ENCODE measurements at regions not wholly inside any gene's neighbourhood (a gene's known extent, or its start where the extent isn't known, plus 50 kb on each side); places are given as distances from the start of the nearest gene placed in this dataset.

DNA sequence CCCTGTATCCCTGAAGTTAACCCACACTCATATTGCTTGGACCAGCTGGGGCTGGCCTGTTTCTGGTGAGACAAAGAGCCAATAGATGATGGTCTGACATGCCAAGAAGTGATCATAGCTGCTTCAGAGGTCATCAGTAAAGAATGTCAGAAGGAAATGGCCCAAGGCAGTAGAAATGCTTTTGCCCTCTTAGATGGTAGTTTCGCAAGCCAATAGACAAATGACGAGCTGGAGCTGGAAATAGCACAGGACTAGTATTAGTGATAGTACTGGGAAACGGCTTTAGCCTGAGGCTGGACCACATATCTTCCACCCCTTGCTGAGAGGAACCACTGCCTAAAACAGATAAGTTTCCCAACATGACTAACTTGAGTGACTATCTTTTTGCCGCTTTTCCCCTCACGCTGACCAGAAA, 176.1 kb upstream of the THBS1 start:
- Histone ChIP-seq H3K79me2 (ENCODE audit: control insufficient read depth in 1 of 2, insufficient read depth in 2 of 2, low read length in 2 of 2) (no peaks in the 10 kb centered on the region), H3K4me2 (ENCODE audit: insufficient read depth in 1 of 2, low read depth in 2 of 2, low read length in 2 of 2) (no peak overlapping the region), H4K8ac (ENCODE audit: extremely low read depth, insufficient read depth, low read length) (no peak overlapping the region), H2AFZ (ENCODE audit: low read length) (no peak overlapping the region), H3K56ac (replicated peaks; ENCODE audit: insufficient read length, low read depth, low read length) (no peak overlapping the region), H2BK20ac (ENCODE audit: low read length) (no peak overlapping the region), H3K27ac (ENCODE audit: low read depth, low read length) (no peak overlapping the region), H2BK5ac (ENCODE audit: low read depth, low read length) (no peak overlapping the region), H2BK120ac (replicated peaks; ENCODE audit: low read depth, low read length) (no peak overlapping the region), H3K4ac (replicated peaks; ENCODE audit: insufficient read length, low read depth, low read length) (no peak overlapping the region), H2BK12ac (ENCODE audit: low read depth, low read length) (no peak overlapping the region), H3K4me1 (replicated peaks in 1 of 4; ENCODE audit: control insufficient read depth in 3 of 4, insufficient read depth in 4 of 4, low read length in 3 of 4) (no peaks in the 10 kb centered on the region), H3K36me3 (ENCODE audit: control insufficient read depth in 2 of 4, insufficient read depth in 4 of 4, low read length in 3 of 4) (no peaks in the 10 kb centered on the region), H2BK15ac (ENCODE audit: low read length) (no peak overlapping the region), H2AK5ac (ENCODE audit: low read depth, low read length) (no peak overlapping the region), H3K14ac (ENCODE audit: insufficient read length) (no peak overlapping the region), H3K79me1 (ENCODE audit: low read depth, low read length) (no peaks in the 10 kb centered on the region), H3K9ac (replicated peaks in 1 of 4; ENCODE audit: extremely low read depth in 1 of 4, low read depth in 3 of 4, low read length in 3 of 4) (no peak overlapping the region), H3K23me2 (ENCODE audit: low read depth, low read length) (peaks cover 4% of the 10 kb centered on the region; the same call in 1 of the 2 replicates), H4K20me1 (replicated peaks in 1 of 2; ENCODE audit: control insufficient read depth in 1 of 2, insufficient read depth in 2 of 2, low read length in 2 of 2) (no peaks in the 10 kb centered on the region), H3K23ac (ENCODE audit: insufficient read length) (no peak overlapping the region), H3K9me3 (ENCODE audit: insufficient read depth in 2 of 2, low read depth in 1 of 2, low read length in 1 of 2) (no peaks in the 10 kb centered on the region), H4K91ac (replicated peaks; ENCODE audit: insufficient read length, low read length) (no peak overlapping the region), H3K27me3 (replicated peaks in 1 of 4; ENCODE audit: control insufficient read depth in 3 of 4, extremely low read depth in 1 of 4, insufficient read depth in 3 of 4, low read length in 3 of 4) (no peaks in the 10 kb centered on the region), H3K18ac (ENCODE audit: extremely low read depth, low read length) (no peak overlapping the region), H4K5ac (ENCODE audit: insufficient read length, low read depth, low read length) (no peak overlapping the region), H3K4me3 (ENCODE audit: extremely low read depth in 1 of 4, insufficient read depth in 2 of 4, low read depth in 3 of 4, low read length in 4 of 4) (no peak overlapping the region)
- FAIRE-seq (no peak), DNase-seq (ENCODE audit: low read depth in 1 of 2, low spot score in 2 of 2) (no peak)
- CTCF ChIA-PET (ENCODE audit: partially characterized antibody): no interaction called here
- WGBS, 2 experiments (ENCODE audit: extremely low coverage in 1 of 2, insufficient coverage in 1 of 2, insufficient read length in 1 of 2, insufficient replicate concordance in 2 of 2, low coverage in 1 of 2, low lambda C conversion rate in 2 of 2, missing lambda C conversion rate in 1 of 2): 90% methylated on average over 5 of the region's 5 CpGs; no CpG with 5 or more reads in 1 of the 2 experiments
- POLR2A ChIA-PET (ENCODE audit: partially characterized antibody): no interaction called here
- TF ChIP-seq TAF1 (IDR thresholded peaks at IDR 0.05; ENCODE audit: low read depth, low read length): no peak
- no peak for TF ChIP-seq KDM1A (IDR thresholded peaks at IDR 0.05; ENCODE audit: borderline replicate concordance, low read length)
- no peak for TF ChIP-seq BRCA1 (IDR thresholded peaks at IDR 0.05; ENCODE audit: low read depth, low read length)
- no peak for TF ChIP-seq TBP (IDR thresholded peaks at IDR 0.05; ENCODE audit: low read depth, low read length)
- no peak for TF ChIP-seq RBBP5 (IDR thresholded peaks at IDR 0.05; ENCODE audit: borderline replicate concordance, low read depth, low read length)
- no peak for TF ChIP-seq CEBPB (IDR thresholded peaks at IDR 0.05; ENCODE audit: low read depth, low read length)
- no peak for TF ChIP-seq MAX (IDR thresholded peaks at IDR 0.05)
- TF ChIP-seq EZH2 (IDR thresholded peaks at IDR 0.05; ENCODE audit: low read depth, low read length, severe bottlenecking): no peak
- TF ChIP-seq, protein P1, sequence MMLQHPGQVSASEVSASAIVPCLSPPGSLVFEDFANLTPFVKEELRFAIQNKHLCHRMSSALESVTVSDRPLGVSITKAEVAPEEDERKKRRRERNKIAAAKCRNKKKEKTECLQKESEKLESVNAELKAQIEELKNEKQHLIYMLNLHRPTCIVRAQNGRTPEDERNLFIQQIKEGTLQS (IDR thresholded peaks at IDR 0.05; ENCODE audit: insufficient read depth, low read depth, low read length): no peak
- no peak for TF ChIP-seq SP2 (IDR thresholded peaks at IDR 0.05; ENCODE audit: low read length)
- no peak for TF ChIP-seq TEAD4 (IDR thresholded peaks at IDR 0.05; ENCODE audit: low read depth, low read length)
- TF ChIP-seq SP1 (IDR thresholded peaks at IDR 0.05; ENCODE audit: low read depth, low read length): no peak
- TF ChIP-seq NANOG (IDR thresholded peaks at IDR 0.05; ENCODE audit: insufficient read depth, low read depth, low read length, poor library complexity, severe bottlenecking): no peak
- TF ChIP-seq HDAC2 (IDR thresholded peaks at IDR 0.05; ENCODE audit: borderline replicate concordance in 1 of 2, low read depth in 2 of 2, low read length in 2 of 2): no peak
- no peak for TF ChIP-seq SUZ12 (IDR thresholded peaks at IDR 0.05; ENCODE audit: low read length)
